GM19397 (cell line): ENCODE measurements at regions not wholly inside any gene's neighbourhood (a gene's known extent, or its start where the extent isn't known, plus 50 kb on each side); places are given as distances from the start of the nearest gene placed in this dataset.

Experiments used
- ATAC-seq: cut with Tn5 transposase; IDR thresholded peaks from one replicate; pipeline ENCODE4 v1.9.1; 2021; ENCODE audit warnings: mild to moderate bottlenecking, moderate library complexity; ENCODE audit not compliant: unreplicated experiment

- peak; percentile 18 for ATAC-seq
Observed at GRCh38 chr3:42013691-42014457, 52.0 kb upstream of the ULK4 start.

- ATAC-seq = peak; percentile 68
Observed at GRCh38 chr3:42012935-42013690, 51.2 kb upstream of the ULK4 start.

- peak; percentile 20 for ATAC-seq
Observed at GRCh38 chr3:42012383-42012934, 50.6 kb upstream of the ULK4 start.
